ENCODE measurements at regions not wholly inside any gene's neighbourhood (a gene's known extent, or its start where the extent isn't known, plus 50 kb on each side); places are given as distances from the start of the nearest gene placed in this dataset.

DNA sequence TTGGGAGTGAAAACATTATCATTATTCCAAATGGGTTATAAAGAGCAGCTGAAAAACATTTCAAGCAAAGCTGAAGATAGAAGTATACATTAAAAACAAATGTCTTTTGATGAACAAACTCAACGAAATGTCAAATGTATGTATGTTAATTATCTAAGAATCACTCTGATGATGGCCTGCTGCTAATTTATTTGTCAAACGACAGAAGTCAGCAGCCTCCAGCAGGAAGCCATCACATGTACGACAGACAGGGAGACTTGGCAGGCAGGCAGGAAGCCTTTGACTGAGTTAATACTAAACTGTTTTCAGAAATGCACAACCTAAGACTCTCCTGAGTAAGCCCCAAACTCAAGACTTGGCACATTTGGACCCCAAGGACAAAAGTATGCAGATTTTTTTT is 491.1 kb downstream of the ZNF385D start:
- Histone ChIP-seq H3K4me2 (ENCODE audit: insufficient read depth in 1 of 2, low read depth in 2 of 2, low read length in 2 of 2) (no peak overlapping the region), H3K36me3 (ENCODE audit: control insufficient read depth in 2 of 4, insufficient read depth in 4 of 4, low read length in 3 of 4) (peaks cover 0 to 3% (median 0%) of the 10 kb centered on the region in 4 experiments; a peak in 1 of 8 replicates), H3K27me3 (replicated peaks in 1 of 4; ENCODE audit: control insufficient read depth in 3 of 4, extremely low read depth in 1 of 4, insufficient read depth in 3 of 4, low read length in 3 of 4) (no peaks in the 10 kb centered on the region), H2BK12ac (ENCODE audit: low read depth, low read length) (no peak overlapping the region), H3K4me1 (replicated peaks in 1 of 4; ENCODE audit: control insufficient read depth in 3 of 4, insufficient read depth in 4 of 4, low read length in 3 of 4) (no peaks in the 10 kb centered on the region), H3K79me2 (ENCODE audit: control insufficient read depth in 1 of 2, insufficient read depth in 2 of 2, low read length in 2 of 2) (no peaks in the 10 kb centered on the region), H4K91ac (replicated peaks; ENCODE audit: insufficient read length, low read length) (no peak overlapping the region), H2BK20ac (ENCODE audit: low read length) (no peak overlapping the region), H2BK15ac (ENCODE audit: low read length) (no peak overlapping the region), H3K4me3 (ENCODE audit: extremely low read depth in 1 of 4, insufficient read depth in 2 of 4, low read depth in 3 of 4, low read length in 4 of 4) (no peak overlapping the region), H2BK5ac (ENCODE audit: low read depth, low read length) (no peak overlapping the region), H3K56ac (replicated peaks; ENCODE audit: insufficient read length, low read depth, low read length) (no peak overlapping the region), H2AFZ (ENCODE audit: low read length) (no peak overlapping the region; the same call in 1 of the 2 replicates), H2AK5ac (ENCODE audit: low read depth, low read length) (no peak overlapping the region), H3K23me2 (ENCODE audit: low read depth, low read length) (no peaks in the 10 kb centered on the region), H3K9me3 (ENCODE audit: insufficient read depth in 2 of 2, low read depth in 1 of 2, low read length in 1 of 2) (peaks cover 7% of the 10 kb centered on the region in 2 experiments; a peak in 1 of 4 replicates), H3K9ac (replicated peaks in 1 of 4; ENCODE audit: extremely low read depth in 1 of 4, low read depth in 3 of 4, low read length in 3 of 4) (no peak overlapping the region), H3K27ac (ENCODE audit: low read depth, low read length) (no peak overlapping the region), H3K14ac (ENCODE audit: insufficient read length) (no peak overlapping the region), H3K79me1 (ENCODE audit: low read depth, low read length) (no peaks in the 10 kb centered on the region), H4K5ac (ENCODE audit: insufficient read length, low read depth, low read length) (no peak overlapping the region), H2BK120ac (replicated peaks; ENCODE audit: low read depth, low read length) (no peak overlapping the region), H3K18ac (ENCODE audit: extremely low read depth, low read length) (no peak overlapping the region), H4K20me1 (replicated peaks in 1 of 2; ENCODE audit: control insufficient read depth in 1 of 2, insufficient read depth in 2 of 2, low read length in 2 of 2) (no peaks in the 10 kb centered on the region), H3K4ac (replicated peaks; ENCODE audit: insufficient read length, low read depth, low read length) (no peak overlapping the region), H3K23ac (ENCODE audit: insufficient read length) (no peak overlapping the region), H4K8ac (ENCODE audit: extremely low read depth, insufficient read depth, low read length) (no peak overlapping the region)
- CTCF ChIA-PET (ENCODE audit: partially characterized antibody): interaction anchor here (1.1 kb wide), 1 partner anchor 30 kb away, joined by 5 read pairs; no protein-coding TSS in a partner anchor
- DNase-seq (ENCODE audit: low read depth in 1 of 2, low spot score in 2 of 2) (no peak), FAIRE-seq (no peak)
- TF ChIP-seq CTBP2 (IDR thresholded peaks at IDR 0.05; ENCODE audit: borderline replicate concordance, insufficient read depth, insufficient read length, low read length): no peak
- no peak for TF ChIP-seq SP2 (IDR thresholded peaks at IDR 0.05; ENCODE audit: low read length)
- TF ChIP-seq ZNF274 (IDR thresholded peaks at IDR 0.05; ENCODE audit: borderline replicate concordance, extremely low read depth, low read length): no peak
- no peak for TF ChIP-seq CHD2 (IDR thresholded peaks at IDR 0.05; ENCODE audit: low read length)
- no peak for TF ChIP-seq CHD1 (IDR thresholded peaks at IDR 0.05; ENCODE audit: low read depth, low read length)
- no peak for TF ChIP-seq SRF (IDR thresholded peaks at IDR 0.05; ENCODE audit: low read depth, low read length)
- TF ChIP-seq, protein P1, sequence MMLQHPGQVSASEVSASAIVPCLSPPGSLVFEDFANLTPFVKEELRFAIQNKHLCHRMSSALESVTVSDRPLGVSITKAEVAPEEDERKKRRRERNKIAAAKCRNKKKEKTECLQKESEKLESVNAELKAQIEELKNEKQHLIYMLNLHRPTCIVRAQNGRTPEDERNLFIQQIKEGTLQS (IDR thresholded peaks at IDR 0.05; ENCODE audit: insufficient read depth, low read depth, low read length): no peak
- POLR2A ChIA-PET (ENCODE audit: partially characterized antibody): no interaction called here
- 78% methylated on average over 3 of the region's 3 CpGs; no CpG with 5 or more reads in 1 of the 2 experiments for WGBS, 2 experiments (ENCODE audit: extremely low coverage in 1 of 2, insufficient coverage in 1 of 2, insufficient read length in 1 of 2, insufficient replicate concordance in 2 of 2, low coverage in 1 of 2, low lambda C conversion rate in 2 of 2, missing lambda C conversion rate in 1 of 2)
